ENCODE measurements at regions not wholly inside any gene's neighbourhood (a gene's known extent, or its start where the extent isn't known, plus 50 kb on each side); places are given as distances from the start of the nearest gene placed in this dataset.
A peak's percentile ranks its signal among the peaks of the same experiment; 100 is the strongest.

DNA sequence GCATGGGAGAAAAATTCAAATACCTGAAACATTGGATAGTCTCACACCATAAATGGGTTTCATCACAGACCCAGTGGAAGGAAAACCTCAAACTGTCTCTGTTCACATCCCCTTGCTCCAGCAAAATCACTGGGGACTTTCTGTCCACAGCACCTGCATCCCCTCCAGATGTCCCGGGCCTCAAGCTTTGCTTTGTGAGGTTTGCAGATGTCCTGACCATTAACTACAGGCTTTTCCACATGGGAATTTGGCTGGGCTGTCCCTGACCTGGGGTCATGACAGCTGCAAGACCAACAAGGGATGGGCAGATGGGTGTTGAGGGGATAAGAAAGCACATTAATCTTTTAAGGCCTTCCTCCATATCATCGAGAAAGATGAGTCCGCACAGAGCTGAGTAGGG is 427.9 kb downstream of the TXNL1 start:
- TF ChIP-seq, protein P1, sequence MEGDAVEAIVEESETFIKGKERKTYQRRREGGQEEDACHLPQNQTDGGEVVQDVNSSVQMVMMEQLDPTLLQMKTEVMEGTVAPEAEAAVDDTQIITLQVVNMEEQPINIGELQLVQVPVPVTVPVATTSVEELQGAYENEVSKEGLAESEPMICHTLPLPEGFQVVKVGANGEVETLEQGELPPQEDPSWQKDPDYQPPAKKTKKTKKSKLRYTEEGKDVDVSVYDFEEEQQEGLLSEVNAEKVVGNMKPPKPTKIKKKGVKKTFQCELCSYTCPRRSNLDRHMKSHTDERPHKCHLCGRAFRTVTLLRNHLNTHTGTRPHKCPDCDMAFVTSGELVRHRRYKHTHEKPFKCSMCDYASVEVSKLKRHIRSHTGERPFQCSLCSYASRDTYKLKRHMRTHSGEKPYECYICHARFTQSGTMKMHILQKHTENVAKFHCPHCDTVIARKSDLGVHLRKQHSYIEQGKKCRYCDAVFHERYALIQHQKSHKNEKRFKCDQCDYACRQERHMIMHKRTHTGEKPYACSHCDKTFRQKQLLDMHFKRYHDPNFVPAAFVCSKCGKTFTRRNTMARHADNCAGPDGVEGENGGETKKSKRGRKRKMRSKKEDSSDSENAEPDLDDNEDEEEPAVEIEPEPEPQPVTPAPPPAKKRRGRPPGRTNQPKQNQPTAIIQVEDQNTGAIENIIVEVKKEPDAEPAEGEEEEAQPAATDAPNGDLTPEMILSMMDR (IDR thresholded peaks at IDR 0.05): no peak
- no peak overlapping the region for H3K4me3 ChIP-seq
- no peak overlapping the region for H3K27ac ChIP-seq
- no peak for DNase-seq (ENCODE audit: low spot score)

DNA sequence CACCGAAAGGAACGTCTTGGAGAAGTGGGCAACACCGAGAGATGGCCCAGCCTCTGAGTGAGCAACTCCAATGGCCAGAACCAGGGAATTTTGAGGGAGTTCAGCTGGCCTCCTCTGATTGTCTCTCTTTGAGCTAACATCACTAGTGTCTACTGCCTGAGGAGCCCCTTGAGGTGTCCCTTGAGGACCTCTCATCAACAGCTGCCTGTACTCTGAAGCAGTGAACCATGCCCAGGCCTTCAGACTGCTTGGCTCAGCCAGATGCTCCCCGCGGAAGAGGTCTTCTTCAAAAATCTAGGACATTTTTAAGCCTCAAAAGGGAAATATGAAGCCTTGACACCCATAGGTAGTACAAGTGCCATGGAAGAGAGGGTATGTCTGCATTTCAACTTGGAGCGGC is 430.4 kb downstream of the TXNL1 start:
- H3K27ac ChIP-seq: no peak overlapping the region
- TF ChIP-seq, protein P1 (IDR thresholded peaks at IDR 0.05): no peak
- H3K4me3 ChIP-seq: no peak overlapping the region
- DNase-seq (ENCODE audit: low spot score): no peak

DNA sequence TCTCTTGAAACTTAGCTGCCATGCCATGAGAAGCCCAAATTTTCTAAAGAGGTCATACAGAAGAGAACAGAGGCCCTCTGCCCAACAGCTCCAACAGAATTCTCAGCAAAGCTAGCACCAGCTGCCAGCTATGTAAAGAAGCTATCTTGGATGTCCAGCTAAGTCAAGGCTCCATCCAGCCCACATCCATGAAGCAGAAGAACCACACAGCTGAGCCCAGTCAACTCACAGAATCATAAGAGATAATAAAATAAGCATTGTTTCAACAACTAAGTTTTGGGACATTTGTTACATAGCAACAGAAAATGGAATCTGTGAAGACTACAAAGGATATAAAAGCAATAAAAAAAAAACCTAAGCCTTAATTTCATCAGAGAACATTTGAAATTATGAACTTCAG is 434.3 kb downstream of the TXNL1 start:
- Histone ChIP-seq H3K27ac (no peak overlapping the region), H3K4me3 (no peak overlapping the region)
- DNase-seq (ENCODE audit: low spot score): no peak
- TF ChIP-seq, protein P1 (IDR thresholded peaks at IDR 0.05): no peak

DNA sequence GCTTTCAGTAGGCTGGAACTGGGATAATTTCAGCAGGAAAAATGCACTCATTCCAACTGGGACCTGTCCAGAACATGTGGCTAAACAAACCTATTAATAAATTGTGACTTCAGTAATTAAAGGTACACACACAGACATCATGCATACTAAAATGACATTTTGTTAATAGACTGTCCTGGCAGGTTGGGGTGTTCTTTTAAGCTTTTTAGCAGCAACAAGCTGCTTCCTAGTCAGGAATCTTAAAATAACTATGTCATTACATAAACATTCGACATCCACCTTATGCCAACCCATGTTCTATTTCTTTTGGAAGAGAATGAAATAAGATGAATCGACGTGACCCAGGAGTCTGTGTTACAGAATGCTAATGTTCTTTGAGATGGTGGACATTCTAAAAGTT is 435.7 kb downstream of the TXNL1 start:
- no peak for DNase-seq (ENCODE audit: low spot score)
- no peak overlapping the region for H3K27ac ChIP-seq

DNA sequence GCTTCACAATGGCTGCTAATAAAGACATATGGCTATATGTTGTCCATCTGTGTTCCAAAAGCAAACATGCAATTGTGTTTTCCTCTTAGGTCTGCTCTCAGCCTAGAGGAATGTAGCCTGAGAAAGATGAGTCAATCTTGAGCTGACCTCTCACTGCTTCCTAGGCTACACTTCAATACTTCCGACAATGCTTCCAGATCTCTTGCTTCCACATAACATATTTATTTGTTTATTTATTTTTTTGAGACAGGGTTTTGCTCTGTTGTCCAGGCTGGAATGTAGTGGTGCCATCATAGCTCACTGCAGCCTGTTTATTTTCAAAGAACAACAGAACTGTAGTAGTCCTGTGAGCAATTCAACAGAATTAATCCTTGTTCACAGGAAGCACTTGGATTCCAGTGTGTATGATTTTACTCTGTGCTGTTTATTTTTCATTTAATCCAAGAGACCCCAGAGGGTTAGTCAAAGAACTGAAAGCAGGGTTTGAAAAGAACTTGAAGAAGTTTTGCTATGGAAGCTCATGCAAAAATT is 437.9 kb downstream of the TXNL1 start:
- TF ChIP-seq, protein P1 (IDR thresholded peaks at IDR 0.05): no peak
- no peak for DNase-seq (ENCODE audit: low spot score)
- H3K27ac ChIP-seq: peak overlapping the region in 1 of 2 donors; percentile 3
- no peak overlapping the region for H3K4me3 ChIP-seq

More for the DNA sequence above, 435.7 kb downstream of the TXNL1 start:
- TF ChIP-seq, protein P1 (IDR thresholded peaks at IDR 0.05): no peak
- H3K4me3 ChIP-seq: no peak overlapping the region

DNA sequence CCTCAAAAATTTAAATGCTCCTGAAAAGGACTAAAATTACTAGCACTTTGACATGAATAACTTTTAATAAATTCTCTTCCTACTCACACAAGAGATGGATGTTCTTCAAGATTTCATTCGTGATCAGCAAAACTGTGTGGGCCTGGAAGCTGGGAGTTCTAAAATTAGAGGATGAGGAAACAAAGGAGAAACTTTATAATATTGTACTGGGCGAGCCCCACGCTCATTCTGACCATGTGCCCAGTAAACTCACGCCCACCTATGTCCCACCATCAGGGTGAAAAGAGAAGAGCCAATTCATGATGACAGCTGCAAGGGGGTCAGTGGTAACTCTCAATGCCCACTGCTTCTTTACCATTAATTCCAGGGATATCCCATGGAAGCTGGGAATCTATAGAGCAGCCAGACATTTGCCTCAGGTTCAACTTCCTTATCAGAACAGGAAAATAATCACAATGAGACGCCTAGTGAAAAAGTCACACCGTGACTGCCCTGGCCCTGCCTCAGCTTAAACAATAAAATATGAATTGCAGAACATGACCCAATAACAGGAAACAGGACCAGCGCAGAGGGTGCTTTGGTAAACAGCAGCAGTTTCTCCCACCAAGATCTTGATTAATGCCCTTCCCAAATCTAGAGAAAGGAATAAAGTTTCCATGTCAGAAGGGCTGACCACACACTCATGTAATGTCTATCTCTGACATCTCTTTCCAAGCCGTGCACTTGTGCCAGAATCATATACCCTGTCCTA is 438.6 kb downstream of the TXNL1 start:
- no peak overlapping the region for H3K4me3 ChIP-seq
- TF ChIP-seq, protein P1 (IDR thresholded peaks at IDR 0.05): no peak
- DNase-seq (ENCODE audit: low spot score): no peak
- H3K27ac ChIP-seq: peak overlapping the region in 1 of 2 donors; percentile 3
